ENCODE measurements at regions not wholly inside any gene's neighbourhood (a gene's known extent, or its start where the extent isn't known, plus 50 kb on each side); places are given as distances from the start of the nearest gene placed in this dataset.

DNA sequence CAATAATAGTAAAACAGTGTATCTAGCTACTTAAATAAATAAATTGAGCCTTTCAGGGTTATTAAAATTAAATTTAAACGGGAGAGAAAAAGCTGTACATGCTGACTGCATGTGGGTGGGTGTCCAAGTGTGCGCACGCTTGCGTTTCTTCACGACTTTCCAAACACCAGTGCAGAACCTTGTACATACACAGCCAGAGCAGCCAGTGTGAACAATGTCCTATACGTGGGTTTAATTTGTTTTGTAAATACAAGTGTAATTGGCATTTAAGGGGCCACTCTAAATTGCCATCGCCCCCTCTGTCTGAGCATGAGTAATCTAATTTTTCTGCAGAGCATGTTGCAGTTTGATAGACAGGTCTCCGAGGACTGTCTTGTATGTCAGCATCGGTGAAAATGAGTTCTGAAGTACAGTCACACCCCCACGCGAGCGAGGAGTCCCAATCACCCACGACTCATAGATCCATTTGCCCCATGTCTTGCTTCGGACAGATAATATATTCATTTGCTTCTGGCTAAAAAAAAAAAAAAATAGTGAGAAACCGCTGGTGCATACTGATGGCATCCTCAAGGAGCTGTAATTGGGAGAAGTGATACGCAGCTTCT is 121.8 kb upstream of the ARRDC4 start:
- Mint-ChIP-seq H3K36me3 (ENCODE audit: low read depth) (no peaks in the 10 kb centered on the region), H3K27me3 (no peaks in the 10 kb centered on the region), H3K4me3 (no peak overlapping the region), H3K27ac (no peak overlapping the region), H3K9me3 (no peaks in the 10 kb centered on the region), H3K4me1 (no peaks in the 10 kb centered on the region)
- ChIA-PET POLR2A (no interaction called here), CTCF (no interaction called here)
- no peak for DNase-seq

GRCh38 chr15:97840501-97840900 is 120.0 kb upstream of the ARRDC4 start:
- H3K27ac Mint-ChIP-seq = no peak overlapping the region
- no peak overlapping the region for H3K4me3 Mint-ChIP-seq
- H3K36me3 Mint-ChIP-seq (ENCODE audit: low read depth) = no peaks in the 10 kb centered on the region
- no peaks in the 10 kb centered on the region for H3K27me3 Mint-ChIP-seq
- no peaks in the 10 kb centered on the region for H3K9me3 Mint-ChIP-seq
- ChIA-PET CTCF (no interaction called here), POLR2A (no interaction called here)
- DNase-seq = no peak
- no peaks in the 10 kb centered on the region for H3K4me1 Mint-ChIP-seq

DNA sequence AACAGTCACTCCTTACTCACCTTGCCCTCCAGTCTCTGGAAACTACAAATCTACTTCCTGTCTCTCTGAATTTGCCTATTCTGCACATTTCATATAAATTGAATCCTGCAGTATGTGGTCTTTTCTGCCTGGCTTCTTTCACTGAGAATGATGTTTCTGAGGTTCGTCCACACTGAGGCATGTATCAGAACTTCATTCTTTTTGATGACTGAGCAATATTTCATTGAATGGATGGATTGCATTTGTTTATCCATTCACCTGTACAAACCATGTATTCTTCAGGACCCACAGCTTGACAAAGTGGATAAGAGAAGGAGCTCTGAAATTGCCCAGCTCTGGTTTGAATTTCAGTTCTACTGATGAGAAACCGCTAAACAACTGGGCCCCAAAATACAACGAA is 118.9 kb upstream of the ARRDC4 start:
- ChIA-PET CTCF (no interaction called here), POLR2A (no interaction called here)
- Mint-ChIP-seq H3K36me3 (ENCODE audit: low read depth) (no peaks in the 10 kb centered on the region), H3K27ac (no peak overlapping the region), H3K9me3 (no peaks in the 10 kb centered on the region), H3K27me3 (no peaks in the 10 kb centered on the region), H3K4me1 (no peaks in the 10 kb centered on the region), H3K4me3 (no peak overlapping the region)
- no peak for DNase-seq

- Mint-ChIP-seq H3K4me3 (no peak overlapping the region), H3K27ac (no peak overlapping the region), H3K27me3 (no peaks in the 10 kb centered on the region), H3K9me3 (no peaks in the 10 kb centered on the region), H3K36me3 (ENCODE audit: low read depth) (no peaks in the 10 kb centered on the region), H3K4me1 (no peaks in the 10 kb centered on the region)
- POLR2A ChIA-PET = no interaction called here
- DNase-seq = no peak
- CTCF ChIA-PET = no interaction called here
These were observed 111.3 kb upstream of the ARRDC4 start for GRCh38 chr15:97849183-97849582.

DNA sequence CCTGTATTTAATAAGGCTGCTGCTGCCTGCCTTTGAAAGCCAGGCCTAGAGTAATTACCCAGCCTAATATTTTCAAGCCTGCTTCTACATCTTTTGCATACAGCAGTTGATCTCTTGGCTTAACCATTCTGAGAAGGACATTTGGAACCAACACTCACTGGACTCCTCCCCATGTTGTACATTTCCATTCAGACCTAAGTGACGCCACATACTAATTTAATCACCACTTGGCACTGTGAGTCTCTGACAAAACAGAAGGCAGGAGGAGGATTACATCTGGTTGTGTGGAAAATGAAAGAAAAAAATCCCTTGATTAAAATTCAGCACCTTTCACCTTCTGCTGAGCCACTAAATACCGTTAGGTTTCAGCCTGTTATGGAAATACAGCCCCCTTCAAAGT is 102.2 kb upstream of the ARRDC4 start:
- no peaks in the 10 kb centered on the region for H3K9me3 Mint-ChIP-seq
- H3K4me3 Mint-ChIP-seq = no peak overlapping the region
- POLR2A ChIA-PET = no interaction called here

DNA sequence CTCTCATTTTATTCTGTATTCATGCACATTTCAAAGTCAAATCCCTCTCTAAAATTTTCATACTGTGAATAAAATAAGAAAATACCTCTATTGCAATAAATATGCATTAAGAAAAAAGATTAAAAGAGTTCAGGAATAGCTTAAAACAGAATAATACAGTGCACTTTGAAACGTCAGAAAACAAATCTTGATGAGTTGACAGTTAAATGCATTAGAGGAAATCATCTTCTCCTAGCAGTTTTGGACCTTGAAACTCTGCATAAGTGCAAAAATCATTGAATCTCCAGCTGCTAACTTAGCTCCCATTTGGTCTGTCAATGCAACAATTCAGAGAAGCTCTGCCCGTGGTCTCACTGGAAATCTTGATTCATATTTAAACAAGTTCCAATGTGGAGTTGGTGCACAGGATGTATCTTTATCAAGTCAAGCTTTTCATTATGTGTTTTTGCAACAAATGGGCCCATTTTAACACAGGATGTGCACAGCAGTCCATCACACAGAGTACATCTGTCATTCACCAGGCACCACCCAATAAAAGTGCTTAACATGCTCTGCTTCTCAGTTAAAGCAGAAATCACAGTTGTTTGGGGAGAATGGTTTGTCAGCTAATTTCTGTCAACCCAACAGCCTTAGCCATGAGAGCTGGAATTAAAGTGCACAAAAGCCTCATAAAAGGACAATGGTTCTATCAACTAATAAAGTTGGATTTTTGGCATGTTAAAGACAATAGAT is 98.8 kb upstream of the ARRDC4 start:
- Mint-ChIP-seq H3K9me3 (no peaks in the 10 kb centered on the region), H3K36me3 (ENCODE audit: low read depth) (no peaks in the 10 kb centered on the region), H3K4me1 (no peaks in the 10 kb centered on the region), H3K27ac (no peak overlapping the region), H3K4me3 (no peak overlapping the region), H3K27me3 (no peaks in the 10 kb centered on the region)
- ChIA-PET POLR2A (no interaction called here), CTCF (interaction anchor here (1.1 kb wide), 1 partner anchor 50 kb away, joined by 3 read pairs; no protein-coding TSS in a partner anchor)
- no peak for DNase-seq

More for the DNA sequence above, 102.2 kb upstream of the ARRDC4 start:
- no peak overlapping the region for H3K27ac Mint-ChIP-seq
- DNase-seq = no peak
- CTCF ChIA-PET = no interaction called here
- no peaks in the 10 kb centered on the region for H3K4me1 Mint-ChIP-seq
- H3K27me3 Mint-ChIP-seq = no peaks in the 10 kb centered on the region
- no peaks in the 10 kb centered on the region for H3K36me3 Mint-ChIP-seq (ENCODE audit: low read depth)

GRCh38 chr15:97866959-97867358 is 93.5 kb upstream of the ARRDC4 start:
- POLR2A ChIA-PET = no interaction called here
- no peak for DNase-seq
- Mint-ChIP-seq H3K36me3 (ENCODE audit: low read depth) (no peaks in the 10 kb centered on the region), H3K4me3 (no peak overlapping the region), H3K4me1 (no peaks in the 10 kb centered on the region), H3K27me3 (peaks cover 2% of the 10 kb centered on the region), H3K9me3 (peaks cover 2% of the 10 kb centered on the region), H3K27ac (no peak overlapping the region)
- CTCF ChIA-PET = no interaction called here

DNA sequence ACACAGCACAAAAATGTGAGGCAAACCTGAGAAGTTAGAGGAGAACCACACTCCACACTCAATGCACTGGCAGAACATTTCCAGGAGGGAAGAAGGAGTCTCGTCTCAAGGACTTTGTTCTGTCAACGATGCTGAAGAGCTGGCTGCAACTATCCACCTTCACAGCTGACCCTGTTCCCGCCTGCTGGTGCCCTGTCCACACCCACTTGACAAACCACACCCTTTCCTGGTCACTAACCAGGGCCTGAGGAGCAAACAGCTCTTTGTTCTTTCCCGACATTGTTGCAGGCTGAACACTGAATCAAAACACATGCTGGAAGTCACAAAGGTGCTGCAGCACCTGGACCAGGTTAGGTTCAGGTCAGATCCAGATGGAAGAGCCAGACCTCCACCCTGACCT is 92.6 kb upstream of the ARRDC4 start:
- DNase-seq = no peak
- Mint-ChIP-seq H3K27me3 (peaks cover 2% of the 10 kb centered on the region), H3K36me3 (ENCODE audit: low read depth) (no peaks in the 10 kb centered on the region), H3K27ac (no peak overlapping the region), H3K4me3 (no peak overlapping the region), H3K9me3 (peaks cover 3% of the 10 kb centered on the region), H3K4me1 (no peaks in the 10 kb centered on the region)
- POLR2A ChIA-PET = no interaction called here
- CTCF ChIA-PET = no interaction called here

- H3K27me3 Mint-ChIP-seq = peaks cover 2% of the 10 kb centered on the region
- ChIA-PET CTCF (no interaction called here), POLR2A (no interaction called here)
- H3K9me3 Mint-ChIP-seq = peaks cover 3% of the 10 kb centered on the region
- H3K36me3 Mint-ChIP-seq (ENCODE audit: low read depth) = no peaks in the 10 kb centered on the region
- no peaks in the 10 kb centered on the region for H3K4me1 Mint-ChIP-seq
- DNase-seq = no peak
- no peak overlapping the region for H3K4me3 Mint-ChIP-seq
- no peak overlapping the region for H3K27ac Mint-ChIP-seq
These were observed 91.5 kb upstream of the ARRDC4 start for GRCh38 chr15:97868981-97869380.

DNA sequence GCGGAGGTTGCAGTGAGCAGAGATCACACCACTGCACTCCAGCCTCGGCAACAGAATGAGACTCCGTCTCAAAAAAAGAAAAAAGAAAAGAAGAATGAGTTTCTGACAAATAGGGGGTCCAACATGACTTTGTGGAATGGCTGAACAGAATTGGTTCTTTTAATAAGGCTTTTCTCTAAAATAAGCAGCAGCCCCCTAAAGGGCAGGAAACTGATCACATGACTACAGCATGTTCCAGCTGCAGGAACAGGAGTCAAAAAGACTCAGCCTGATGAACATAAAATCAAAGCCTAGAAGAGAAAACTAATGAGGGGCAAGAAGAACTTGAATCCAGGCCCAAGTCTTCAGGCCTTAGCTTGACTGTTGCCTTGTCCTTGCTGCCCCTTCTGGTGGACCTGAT is 89.7 kb upstream of the ARRDC4 start:
- ChIA-PET POLR2A (no interaction called here), CTCF (no interaction called here)
- H3K36me3 Mint-ChIP-seq (ENCODE audit: low read depth) = no peaks in the 10 kb centered on the region

DNA sequence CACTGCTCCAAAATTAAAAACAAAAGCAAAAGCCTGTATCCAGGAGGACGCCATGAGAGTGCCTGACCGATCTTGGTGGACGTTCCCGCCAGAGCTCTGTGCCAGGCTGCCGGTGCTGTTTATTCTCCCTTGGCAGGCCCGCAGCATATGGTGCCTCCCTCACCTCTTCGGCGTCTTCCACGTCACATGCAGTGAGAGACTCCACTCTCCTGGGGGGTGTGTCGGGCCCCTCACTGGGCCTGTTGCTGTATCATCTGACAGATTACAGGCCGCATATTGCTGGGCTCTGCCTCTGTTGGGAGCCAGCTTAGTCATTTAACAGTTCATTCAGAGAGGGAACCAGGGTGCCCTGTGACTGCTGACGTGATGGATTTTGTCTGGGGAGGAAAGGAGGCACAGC is 86.4 kb upstream of the ARRDC4 start:
- ChIA-PET CTCF (no interaction called here), POLR2A (no interaction called here)
- Mint-ChIP-seq H3K36me3 (ENCODE audit: low read depth) (no peaks in the 10 kb centered on the region), H3K4me3 (no peak overlapping the region), H3K4me1 (peaks cover 2% of the 10 kb centered on the region), H3K9me3 (peaks cover 3% of the 10 kb centered on the region), H3K27ac (no peak overlapping the region), H3K27me3 (peaks cover 4% of the 10 kb centered on the region)
- DNase-seq = no peak

More for the DNA sequence above, 89.7 kb upstream of the ARRDC4 start:
- no peak overlapping the region for H3K4me3 Mint-ChIP-seq
- no peak for DNase-seq
- peaks cover 3% of the 10 kb centered on the region for H3K9me3 Mint-ChIP-seq
- H3K4me1 Mint-ChIP-seq = peaks cover 2% of the 10 kb centered on the region
- peaks cover 2% of the 10 kb centered on the region for H3K27me3 Mint-ChIP-seq
- H3K27ac Mint-ChIP-seq = no peak overlapping the region

DNA sequence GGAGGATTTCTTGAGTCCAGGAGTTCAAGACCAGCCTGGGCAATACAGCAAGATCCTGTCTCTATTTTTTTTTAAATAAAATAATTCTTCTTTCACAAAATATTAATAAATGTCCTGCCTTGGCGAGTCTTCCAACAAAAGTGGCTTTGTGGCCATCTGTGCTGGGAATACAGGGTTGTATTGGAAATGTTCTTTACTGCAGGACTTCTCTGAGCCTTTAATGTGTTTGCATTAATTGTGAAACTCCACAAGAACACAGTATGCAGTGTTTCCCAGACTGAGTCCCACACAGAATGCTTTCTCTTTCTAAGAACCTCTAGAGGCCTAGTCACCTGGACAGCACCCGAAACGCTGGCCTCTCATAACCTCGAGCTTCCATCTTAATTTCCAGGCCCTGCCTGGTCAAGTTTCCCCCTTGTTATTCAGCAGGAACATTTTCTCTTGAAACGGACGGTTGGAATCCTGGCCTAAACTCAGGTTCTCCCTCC is 85.4 kb upstream of the ARRDC4 start:
- H3K27ac Mint-ChIP-seq = peak overlapping the region; percentile 54
- no peak for DNase-seq
- H3K9me3 Mint-ChIP-seq = peaks cover 3% of the 10 kb centered on the region
- no peaks in the 10 kb centered on the region for H3K36me3 Mint-ChIP-seq (ENCODE audit: low read depth)
- POLR2A ChIA-PET = no interaction called here
- peak overlapping the region; percentile 27 for H3K4me3 Mint-ChIP-seq
- H3K4me1 Mint-ChIP-seq = peaks cover 2% of the 10 kb centered on the region
- H3K27me3 Mint-ChIP-seq = peaks cover 4% of the 10 kb centered on the region
- CTCF ChIA-PET = no interaction called here

DNA sequence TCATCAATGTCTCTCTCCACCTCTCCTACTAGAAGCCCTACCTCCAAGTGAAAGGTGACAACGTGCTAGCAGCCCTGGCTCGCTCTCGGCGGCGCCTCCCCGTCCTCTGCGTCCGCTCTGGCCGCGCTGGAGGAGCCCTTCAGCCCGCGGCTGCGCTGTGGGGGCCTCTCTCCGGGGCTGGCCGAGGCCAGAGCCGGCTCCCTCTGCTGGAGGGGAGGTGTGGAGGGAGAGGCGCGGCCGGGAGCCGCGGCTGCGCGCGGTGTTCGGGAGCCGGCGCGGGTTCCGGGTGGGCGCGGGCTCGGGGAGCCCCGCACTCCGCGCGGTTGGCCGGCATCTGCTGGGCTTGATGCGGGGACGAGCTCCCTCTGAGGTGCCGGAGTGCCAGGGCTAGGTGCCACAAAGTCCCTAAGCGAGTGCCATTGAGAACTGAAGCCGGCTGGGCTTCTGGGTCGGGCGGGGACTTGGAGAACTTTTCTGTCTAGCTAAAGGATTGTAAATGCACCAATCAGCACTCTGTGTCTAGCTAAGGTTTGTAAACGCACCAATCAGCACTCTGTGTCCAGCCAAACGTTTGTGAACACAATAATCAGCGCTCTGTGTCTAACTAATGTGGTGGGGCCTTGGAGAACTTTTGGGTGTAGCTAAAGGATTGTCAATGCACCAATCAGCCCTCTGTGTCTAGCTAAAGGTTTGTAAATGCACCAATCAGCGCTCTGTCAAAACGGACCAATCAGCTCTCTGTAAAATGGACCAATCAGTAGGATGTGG is 84.8 kb upstream of the ARRDC4 start:
- Mint-ChIP-seq H3K4me1 (peaks cover 2% of the 10 kb centered on the region), H3K27ac (no peak overlapping the region), H3K9me3 (peaks cover 3% of the 10 kb centered on the region), H3K27me3 (peaks cover 4% of the 10 kb centered on the region), H3K4me3 (peak overlapping the region; percentile 27), H3K36me3 (ENCODE audit: low read depth) (no peaks in the 10 kb centered on the region)
- POLR2A ChIA-PET = no interaction called here
- DNase-seq = no peak
- CTCF ChIA-PET = interaction anchor here (0.9 kb wide), 1 partner anchor 32 kb away, joined by 3 read pairs; no protein-coding TSS in a partner anchor

Data from activated CD4-positive, alpha-beta T cell treated with anti-CD3 and anti-CD28 coated beads, Interleukin-2, amount 10 ng/mL, durations not matched to agents 7 days and 5 days (primary cell).